K562 (cell line): ENCODE measurements at regions not wholly inside any gene's neighbourhood (a gene's known extent, or its start where the extent isn't known, plus 50 kb on each side); places are given as distances from the start of the nearest gene placed in this dataset.

Experiments used
- ATAC-seq: fragments of 200-7000 bp; cut with Tn5 transposase; 3 replicates; pipeline ENCODE4 v1.9.1; 2020; ENCODE audit warnings: moderate library complexity
- BruUV-seq: library from RNA; stranded (reverse); fragments of 400-500 nt; replicated peaks from 2 replicates; lab custom pipeline; 2021; lab: Mats Ljungman, UMichigan
- CTCF ChIA-PET: fragments of 300-600 bp; formaldehyde crosslinking; extraction: SDS; loops from one replicate; lab custom pipeline; 2021; ENCODE audit warnings: low intra/inter-chr PET ratio; lab: Yijun Ruan, JAX
- POLR2A ChIA-PET: fragments of 300-600, 350-650 bp; sonication (Branson Sonifier 250); formaldehyde crosslinking; extraction: SDS; loops from one replicate; lab custom pipeline; 2021; ENCODE audit warnings: antibody characterized with exemption, inconsistent platforms; lab: Yijun Ruan, JAX
- DNase-seq, 4 experiments: peaks; one replicate each; pipeline versions ENCODE4 v3.0.0 to v3.0.0-alpha.2; 2011 to 2018; ENCODE audit warnings: low spot score in 3 of 4, mixed read lengths in 3 of 4; ENCODE audit errors: extremely low read depth in 1 of 4
- FAIRE-seq: peaks from 2 replicates; lab custom pipeline; 2011; peaks lifted over from hg19 to GRCh38; lab: Jason Lieb, UNC
- H2AFZ ChIP-seq: 2 replicates; pipeline ENCODE4 v1.6.0; 2011; ENCODE audit warnings: low read depth, low read length, control low read depth, inconsistent platforms
- H3K27ac ChIP-seq: fragments of 200-600 bp; 3 replicates; pipeline ENCODE4 v1.8.0; 2011; ENCODE audit warnings: low read depth, mild to moderate bottlenecking, control low read depth, inconsistent platforms, low read length, moderate library complexity, mixed read lengths; ENCODE audit errors: extremely low read depth
- H3K27me3 ChIP-seq, 2 experiments: fragments of 300-600 bp in 1 of 2; 2 replicates in 1 of 2; 3 replicates in 1 of 2; pipeline versions ENCODE4 v1.6.0 to v1.8.0; 2011; ENCODE audit warnings: inconsistent platforms in 2 of 2, low read length in 2 of 2, mild to moderate bottlenecking in 1 of 2, mixed read lengths in 1 of 2, moderate library complexity in 1 of 2; ENCODE audit not compliant: control insufficient read depth in 2 of 2, insufficient read depth in 2 of 2
- H3K36me3 ChIP-seq: fragments of 300-600 bp; 3 replicates; pipeline ENCODE4 v1.8.0; 2011; ENCODE audit warnings: mild to moderate bottlenecking, low read length, inconsistent platforms; ENCODE audit not compliant: control insufficient read depth, insufficient read depth
- H3K4me1 ChIP-seq, 2 experiments: fragments of 200-600 bp in 1 of 2; replicated peaks in 1 of 2; 2 replicates in 1 of 2; 3 replicates in 1 of 2; pipeline versions ENCODE4 v1.5.1 to v1.8.0; 2011; ENCODE audit warnings: inconsistent platforms in 2 of 2, low read length in 2 of 2, mild to moderate bottlenecking in 1 of 2, mixed read lengths in 1 of 2, moderate library complexity in 1 of 2; ENCODE audit not compliant: control insufficient read depth in 2 of 2, insufficient read depth in 2 of 2
- H3K4me2 ChIP-seq: 2 replicates; pipeline ENCODE4 v1.6.1; 2011; ENCODE audit warnings: low read length, control low read depth, inconsistent platforms, mixed read lengths; ENCODE audit not compliant: insufficient read depth
- H3K4me3 ChIP-seq: fragments of 200-600 bp; sonication (generic), shearing (Covaris generic); 2 replicates; pipeline ENCODE4 v1.5.1; 2016; ENCODE audit warnings: control low read depth, inconsistent platforms
- H3K79me2 ChIP-seq: fragments of 200-600 bp; 3 replicates; pipeline ENCODE4 v1.8.0; 2011; ENCODE audit warnings: low read length, inconsistent platforms; ENCODE audit not compliant: control insufficient read depth, insufficient read depth
- H3K9ac ChIP-seq, 2 experiments: 2 replicates each; pipeline versions ENCODE4 v1.6.0 to v1.6.1; 2011; ENCODE audit warnings: low read depth in 2 of 2, low read length in 2 of 2, control low read depth in 1 of 2, inconsistent platforms in 1 of 2, mild to moderate bottlenecking in 1 of 2, mixed read lengths in 1 of 2; ENCODE audit not compliant: insufficient read depth in 1 of 2
- H3K9me1 ChIP-seq: one replicate; pipeline ENCODE4 v1.6.0; 2011; ENCODE audit warnings: inconsistent platforms, mild to moderate bottlenecking, low read length, moderate library complexity; ENCODE audit not compliant: control insufficient read depth, insufficient read depth
- H3K9me3 ChIP-seq: replicated peaks from 2 replicates; pipeline ENCODE4 v1.5.1; 2011; ENCODE audit warnings: low read depth, low read length, inconsistent platforms; ENCODE audit not compliant: control insufficient read depth, insufficient read depth
- H4K20me1 ChIP-seq: replicated peaks from 2 replicates; pipeline ENCODE4 v1.6.1; 2011; ENCODE audit warnings: low read length, inconsistent platforms, mixed read lengths; ENCODE audit not compliant: control insufficient read depth, insufficient read depth
- BACH1 ChIP-seq: fragments of 200-800 bp; sonication (Bioruptor generic); IDR thresholded peaks from 2 replicates; pipeline ENCODE4 v1.6.1; 2016; ENCODE audit warnings: missing genetic modification characterization, missing compliant biosample characterization
- CCNT2 ChIP-seq: IDR thresholded peaks from 2 replicates; pipeline ENCODE4 v1.6.1; 2011; ENCODE audit warnings: borderline replicate concordance, low read depth, mild to moderate bottlenecking, moderate library complexity, mixed read lengths, low read length; ENCODE audit not compliant: insufficient read length; ENCODE audit errors: extremely low read depth
- EGR1 ChIP-seq: fragments of 450-650 bp; conservative IDR thresholded peaks from 2 replicates; pipeline ENCODE4 v1.6.1; 2017; ENCODE audit warnings: mild to moderate bottlenecking
- ELF2 ChIP-seq: fragments of 250-450 bp; sonication (Bioruptor Pico); IDR thresholded peaks from 2 replicates; pipeline ENCODE4 v1.5.0; 2021; ENCODE audit warnings: mild to moderate bottlenecking
- IRF1 ChIP-seq: sonication (generic); formaldehyde crosslinking; IDR thresholded peaks from 2 replicates; pipeline ENCODE4 v1.8.0; 2022; ENCODE audit warnings: missing genetic modification reagents, mild to moderate bottlenecking, borderline replicate concordance
- RBM25 ChIP-seq: fragments of 200-400 bp; formaldehyde crosslinking; IDR thresholded peaks from 2 replicates; pipeline ENCODE4 v1.6.1; 2018; ENCODE audit warnings: low read length, low read depth, moderate library complexity; ENCODE audit not compliant: severe bottlenecking
- ZNF76 ChIP-seq: fragments of 250-450 bp; sonication (Bioruptor Pico); IDR thresholded peaks from 2 replicates; pipeline ENCODE4 v1.4.0; 2020; ENCODE audit warnings: mild to moderate bottlenecking, moderate library complexity, borderline replicate concordance
- ZNF79 ChIP-seq: fragments of 250-450 bp; sonication (Bioruptor Pico); IDR thresholded peaks from 2 replicates; pipeline ENCODE4 v1.4.0; 2020; ENCODE audit warnings: low read depth, mild to moderate bottlenecking, moderate library complexity
- WGBS: fragments of 100-300 bp; shearing (Covaris generic); methylation state at CpG from one replicate; pipeline ENCODE4 v1.1.6; 2016; ENCODE audit warnings: low coverage, mixed read lengths; ENCODE audit not compliant: insufficient coverage; ENCODE audit errors: missing lambda C conversion rate; 5-methylcytosine and 5-hydroxymethylcytosine counted together
- in situ Hi-C: fragments of 300-500 bp; cut with MboI; formaldehyde crosslinking; loops from 4 replicates; pipeline ENCODE4 v1.15.0; 2018; ENCODE audit warnings: inconsistent platforms, mixed read lengths
- intact Hi-C: fragments of 100-400 bp; cut with micrococcal nuclease; formaldehyde crosslinking; loops from 2 replicates; pipeline ENCODE4 v1.14.2; 2022
- TF ChIP-seq, protein P1 (sequence below): IDR thresholded peaks from 2 replicates; pipeline ENCODE4 v1.6.1; 2014; ENCODE audit warnings: antibody characterized with exemption

GRCh38 chr6:14857501-14857900 lies 388.4 kb upstream of the JARID2 start:
- no peak for FAIRE-seq
- Histone ChIP-seq H3K36me3 (no peaks in the 10 kb centered on the region), H3K27ac (no peak overlapping the region), H3K4me3 (no peak overlapping the region), H4K20me1 (no peaks in the 10 kb centered on the region), H3K79me2 (no peaks in the 10 kb centered on the region), H3K27me3 (no peaks in the 10 kb centered on the region), H3K9ac (peak overlapping the region in 1 of 2 experiments; percentile 57; a peak in 1 of 4 replicates), H3K4me1 (peaks cover 7 to 9% of the 10 kb centered on the region in 2 experiments; a peak in 4 of 5 replicates), H3K9me1 (no peaks in the 10 kb centered on the region), H2AFZ (no peak overlapping the region), H3K9me3 (no peaks in the 10 kb centered on the region), H3K4me2 (no peak overlapping the region)
- POLR2A ChIA-PET, result no interaction called here
- 59% methylated on average over 14 of the region's 16 CpGs for WGBS
- TF ChIP-seq ZNF79 (no peak), EGR1 (0 out of 2 replicates have a peak, but pooled peaks have one; percentile 17), IRF1 (CRISPR knock-in tag) (no peak), ELF2 (CRISPR knock-in tag) (no peak), ZNF76 (no peak)
- intact Hi-C loops, result no loop called here
- in situ Hi-C loops, result no loop called here
- no peak for ATAC-seq
- DNase-seq, result no peak
- CTCF ChIA-PET, result no interaction called here
- no TSS peak for BruUV-seq

DNA sequence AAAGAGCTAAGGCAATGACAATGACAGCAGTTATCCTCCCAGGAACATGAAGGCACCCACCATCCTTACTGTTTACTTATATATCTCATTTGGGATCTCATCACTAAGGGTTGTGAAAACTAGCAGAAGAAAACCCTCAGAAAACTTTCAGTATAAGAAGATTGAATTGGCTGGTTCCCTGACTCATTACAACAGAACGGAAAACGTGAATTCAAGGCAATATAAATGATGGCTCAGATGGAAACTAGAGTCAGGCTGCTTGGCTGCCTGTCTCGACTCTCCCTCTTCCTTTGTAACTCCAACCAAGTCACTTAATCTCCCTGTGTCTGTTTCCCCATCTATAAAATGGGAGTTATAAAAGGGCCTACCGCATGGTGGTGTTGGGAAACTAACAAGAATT lies 387.1 kb upstream of the JARID2 start:
- Histone ChIP-seq H3K36me3 (no peaks in the 10 kb centered on the region), H4K20me1 (no peaks in the 10 kb centered on the region), H2AFZ (no peak overlapping the region), H3K9me3 (no peaks in the 10 kb centered on the region), H3K4me2 (no peak overlapping the region), H3K4me1 (peaks cover 9% of the 10 kb centered on the region in 2 experiments; a peak in 4 of 5 replicates), H3K79me2 (no peaks in the 10 kb centered on the region), H3K27ac (no peak overlapping the region), H3K9me1 (no peaks in the 10 kb centered on the region), H3K27me3 (no peaks in the 10 kb centered on the region), H3K9ac (no peak overlapping the region), H3K4me3 (no peak overlapping the region)
- CTCF ChIA-PET, result no interaction called here
- DNase-seq (no peak), ATAC-seq (no peak), FAIRE-seq (no peak)
- POLR2A ChIA-PET, result interaction anchor here (1.2 kb wide), 1 partner anchor 233 kb away, joined by 3 read pairs; no protein-coding TSS in a partner anchor
- WGBS, result 60% methylated on average over 4 of the region's 4 CpGs
- in situ Hi-C loops (no loop called here), intact Hi-C loops (no loop called here)
- no peak for TF ChIP-seq BACH1 (tag)
- TF ChIP-seq, protein P1, sequence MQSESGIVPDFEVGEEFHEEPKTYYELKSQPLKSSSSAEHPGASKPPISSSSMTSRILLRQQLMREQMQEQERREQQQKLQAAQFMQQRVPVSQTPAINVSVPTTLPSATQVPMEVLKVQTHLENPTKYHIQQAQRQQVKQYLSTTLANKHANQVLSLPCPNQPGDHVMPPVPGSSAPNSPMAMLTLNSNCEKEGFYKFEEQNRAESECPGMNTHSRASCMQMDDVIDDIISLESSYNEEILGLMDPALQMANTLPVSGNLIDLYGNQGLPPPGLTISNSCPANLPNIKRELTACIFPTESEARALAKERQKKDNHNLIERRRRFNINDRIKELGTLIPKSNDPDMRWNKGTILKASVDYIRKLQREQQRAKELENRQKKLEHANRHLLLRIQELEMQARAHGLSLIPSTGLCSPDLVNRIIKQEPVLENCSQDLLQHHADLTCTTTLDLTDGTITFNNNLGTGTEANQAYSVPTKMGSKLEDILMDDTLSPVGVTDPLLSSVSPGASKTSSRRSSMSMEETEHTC, result no peak
- TF ChIP-seq CCNT2, result no peak
- peak; percentile 25 for TF ChIP-seq RBM25
- no TSS peak for BruUV-seq
